HG03432 (cell line): ENCODE measurements at regions not wholly inside any gene's neighbourhood (a gene's known extent, or its start where the extent isn't known, plus 50 kb on each side); places are given as distances from the start of the nearest gene placed in this dataset.

Experiments used
- ATAC-seq: cut with Tn5 transposase; IDR thresholded peaks from one replicate; pipeline ENCODE4 v1.9.1; 2021; ENCODE audit warnings: mild to moderate bottlenecking, moderate library complexity; ENCODE audit not compliant: unreplicated experiment

DNA sequence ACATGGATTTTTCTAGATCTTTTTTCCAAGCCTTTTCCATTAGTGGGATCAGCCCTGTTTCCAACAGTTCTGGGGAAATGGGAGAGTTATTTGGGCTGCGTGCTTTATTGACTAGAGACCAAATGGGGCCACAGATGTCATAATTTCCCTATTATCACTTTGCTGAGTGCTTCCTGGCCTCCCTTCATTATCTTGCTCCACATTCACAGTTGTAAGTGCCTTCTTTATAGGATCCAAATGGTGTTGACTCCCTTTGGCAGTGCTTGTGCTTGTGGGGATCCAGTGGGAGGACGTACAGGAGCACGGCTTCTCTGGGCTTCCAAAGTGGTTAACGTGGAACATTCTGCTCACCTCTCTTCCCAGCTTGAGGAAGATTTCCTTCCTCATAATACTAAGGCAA lies 141.0 kb upstream of the RMST start:
- no peak for ATAC-seq

DNA sequence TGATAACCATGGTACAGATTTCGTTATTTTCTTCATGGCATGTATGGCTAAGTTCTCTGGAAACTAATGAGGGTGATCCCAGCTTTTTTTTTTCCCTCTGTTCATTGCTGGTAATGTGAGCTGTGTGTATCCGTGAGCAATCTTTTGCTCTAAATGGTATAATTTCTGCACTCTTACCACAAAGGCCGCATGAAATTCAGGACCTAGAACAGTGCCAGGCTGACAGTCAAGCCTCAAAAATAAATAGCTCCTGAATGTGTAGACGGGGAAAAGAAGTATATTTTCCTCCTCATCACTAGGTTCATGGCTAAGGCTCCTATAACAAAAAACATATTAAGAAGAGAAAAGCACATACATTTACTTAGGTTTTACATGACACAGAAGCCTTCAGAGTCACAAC lies 140.2 kb upstream of the RMST start:
- no peak for ATAC-seq

DNA sequence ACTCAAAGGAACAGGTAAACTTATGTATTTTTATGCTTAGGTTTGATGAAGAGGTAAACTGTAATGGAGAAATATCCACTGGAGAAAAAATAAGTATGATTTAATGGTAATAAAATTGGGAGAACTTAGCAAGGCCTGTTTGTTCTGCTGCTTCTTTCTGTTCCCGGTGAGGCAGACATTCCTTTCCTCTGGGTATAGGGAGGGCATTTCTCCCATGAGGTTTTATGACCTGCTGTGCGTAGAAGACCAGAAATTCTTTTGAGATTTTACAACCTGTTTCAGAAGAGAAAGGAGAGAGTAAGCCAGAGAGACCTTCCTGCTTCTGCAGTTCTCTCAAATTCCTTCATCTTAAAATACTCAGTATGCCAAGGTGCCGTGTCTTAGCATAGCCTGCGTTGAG lies 139.4 kb upstream of the RMST start:
- ATAC-seq: no peak

DNA sequence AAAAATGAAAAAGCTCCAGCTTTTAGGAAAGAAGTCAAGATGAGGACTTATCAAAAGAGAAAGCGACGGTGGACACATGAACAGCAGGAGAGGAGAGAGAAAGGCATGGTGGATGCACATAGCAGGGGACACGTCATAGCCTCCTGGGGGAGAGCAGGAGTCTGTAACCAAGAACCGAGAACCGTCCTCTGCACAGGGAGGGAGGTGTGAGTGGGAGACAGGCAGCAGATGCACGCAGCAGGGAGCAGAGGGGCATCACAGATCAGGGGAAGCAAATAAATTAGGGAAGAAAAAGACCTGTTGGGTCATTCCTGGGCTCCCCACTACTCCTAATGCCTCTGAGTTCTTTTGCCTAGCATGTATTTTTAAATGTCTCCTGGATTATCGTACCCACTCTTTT lies 138.1 kb upstream of the RMST start:
- ATAC-seq: no peak

DNA sequence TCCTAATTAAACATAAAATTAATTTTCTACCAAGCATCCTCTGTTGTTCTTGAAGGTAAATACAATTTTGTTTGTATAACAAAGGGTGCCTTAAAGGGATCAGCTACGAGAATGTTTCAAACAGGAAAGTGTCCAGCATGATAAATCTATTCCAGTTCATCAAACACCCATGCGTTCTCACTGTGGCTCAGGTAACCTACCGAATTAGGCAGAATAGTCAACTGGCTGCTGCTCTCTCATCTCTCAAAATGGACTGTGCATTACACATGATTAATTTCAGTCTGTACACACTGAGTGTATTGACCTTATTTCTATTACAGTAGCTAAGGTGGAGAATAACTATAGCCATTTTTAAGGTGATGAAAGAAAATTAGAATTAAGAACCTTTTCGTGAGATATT lies 127.5 kb upstream of the RMST start:
- ATAC-seq: no peak

DNA sequence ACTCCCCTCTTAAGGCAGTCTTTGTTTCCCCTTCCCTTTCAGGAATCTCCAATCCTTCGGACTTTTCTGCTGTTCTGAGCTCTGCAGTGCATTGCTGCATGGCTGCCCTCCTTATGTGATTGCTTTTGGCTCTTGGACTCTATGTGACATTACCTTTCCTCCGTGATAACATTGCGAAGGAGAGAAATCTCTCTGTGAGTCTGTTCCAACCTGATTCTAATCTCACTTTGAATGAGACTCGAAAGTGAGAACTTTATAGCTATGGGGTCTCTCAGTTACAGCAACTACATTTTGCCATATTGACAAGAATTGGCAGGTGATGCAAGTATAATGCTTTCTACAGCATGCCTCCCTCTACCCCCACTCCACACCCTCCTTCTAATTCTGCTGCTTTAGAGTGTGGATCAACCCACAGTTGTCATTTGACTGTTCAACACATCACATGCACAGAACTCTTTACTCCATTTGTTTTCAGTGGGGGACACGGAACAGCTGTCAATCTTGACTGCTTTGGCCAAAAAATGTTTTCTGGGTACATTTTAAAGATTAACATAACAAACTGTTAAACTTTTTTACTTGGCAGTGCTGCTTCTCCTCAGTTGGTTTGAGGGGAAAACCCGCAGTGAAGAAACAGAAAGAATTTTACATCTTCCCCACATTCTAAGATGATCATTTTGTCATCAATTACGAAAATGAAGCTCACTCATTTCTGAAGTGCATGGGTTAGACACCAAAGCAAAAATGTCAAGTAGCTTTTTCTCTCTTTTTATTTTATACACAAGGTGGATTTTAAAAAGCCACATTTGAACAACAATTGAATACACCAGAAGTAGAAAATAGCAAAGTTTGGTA lies 125.5 kb upstream of the RMST start:
- peak; percentile 65 for ATAC-seq

DNA sequence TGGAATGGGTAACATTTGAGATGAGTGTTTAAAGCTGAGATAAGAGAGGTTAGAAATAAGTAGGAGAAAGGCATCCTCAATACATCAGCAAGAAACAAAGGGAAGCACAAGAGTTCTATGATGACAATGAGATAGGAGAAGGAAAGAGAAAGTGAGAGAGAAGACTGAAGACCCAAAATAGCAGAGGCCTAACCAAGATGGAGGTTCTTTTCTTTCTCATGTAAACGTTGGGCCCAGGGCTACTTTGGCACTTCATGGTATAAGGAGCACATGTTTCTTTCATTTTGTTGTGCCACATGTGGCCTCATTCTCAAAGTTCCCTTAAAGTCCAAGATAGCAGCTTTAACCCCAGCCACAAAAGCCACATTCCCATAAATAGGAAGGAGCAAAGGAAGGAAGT lies 120.5 kb upstream of the RMST start:
- no peak for ATAC-seq

DNA sequence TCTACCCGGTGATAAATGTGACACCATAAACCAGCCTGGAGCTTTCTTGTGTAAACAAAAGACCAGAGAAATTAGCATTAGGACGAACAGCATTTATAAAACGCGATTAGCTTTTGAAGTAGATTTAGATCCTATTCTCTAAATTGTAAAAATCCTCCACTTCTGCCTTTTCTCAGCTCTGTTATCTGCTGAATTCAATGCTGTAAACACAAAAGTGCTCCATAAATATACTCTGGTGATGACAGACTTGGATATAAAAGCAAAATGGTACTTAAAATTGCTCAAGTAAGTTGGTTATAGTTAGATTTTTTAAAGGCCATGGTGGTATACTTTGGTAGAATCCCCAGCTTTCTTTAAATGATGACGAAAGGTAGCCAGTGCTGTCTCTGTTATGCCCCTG lies 114.6 kb upstream of the RMST start:
- ATAC-seq: no peak

DNA sequence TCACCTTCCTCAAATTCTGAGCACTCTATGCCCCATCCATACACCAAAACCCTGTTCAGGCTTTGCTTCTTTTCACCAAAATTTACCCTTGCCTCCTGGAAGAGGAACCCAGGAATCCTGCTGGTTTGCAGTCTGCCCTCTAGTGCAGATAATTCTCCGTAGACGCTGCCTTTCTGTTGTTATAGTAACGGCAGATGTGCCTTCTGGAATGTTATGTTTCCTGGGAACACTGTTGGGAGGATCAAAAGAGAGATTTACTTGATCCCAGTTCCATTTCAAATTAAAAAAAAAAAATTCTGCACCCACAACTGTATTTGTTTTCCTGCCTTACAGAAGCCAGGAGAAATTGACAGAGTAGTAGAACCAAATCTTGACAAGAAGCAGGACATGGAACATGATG lies 104.2 kb upstream of the RMST start:
- no peak for ATAC-seq

DNA sequence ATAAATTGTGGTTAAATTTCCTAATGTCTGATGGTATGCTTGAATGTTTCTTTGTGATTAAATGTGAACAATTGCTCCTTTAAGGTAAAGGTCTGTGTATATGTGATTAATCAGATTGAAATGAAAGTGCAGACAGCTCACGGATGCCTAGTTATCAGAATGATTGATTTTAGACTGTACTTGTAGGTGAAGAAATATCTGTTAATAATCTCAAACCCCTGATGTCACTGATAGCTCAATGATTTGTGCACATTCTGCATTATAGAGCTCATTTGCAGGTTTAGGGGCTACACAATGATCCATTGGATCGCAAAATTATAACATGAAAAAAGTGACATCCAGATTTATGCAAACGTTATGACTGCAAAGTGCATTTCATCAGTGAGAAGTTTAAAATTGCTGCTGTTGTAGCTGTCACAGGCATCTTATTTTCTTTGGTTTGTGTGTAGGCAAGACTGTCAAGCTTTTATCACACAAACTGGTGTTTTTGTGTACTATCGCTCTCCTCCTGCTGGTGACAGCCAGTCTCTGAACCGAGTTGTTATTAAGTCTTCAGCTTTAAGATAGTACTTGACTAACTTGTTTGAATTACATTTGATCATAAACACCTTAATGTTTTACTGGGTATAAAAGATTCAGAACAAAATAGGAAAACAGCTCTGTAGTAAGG lies 103.4 kb upstream of the RMST start:
- ATAC-seq: no peak

DNA sequence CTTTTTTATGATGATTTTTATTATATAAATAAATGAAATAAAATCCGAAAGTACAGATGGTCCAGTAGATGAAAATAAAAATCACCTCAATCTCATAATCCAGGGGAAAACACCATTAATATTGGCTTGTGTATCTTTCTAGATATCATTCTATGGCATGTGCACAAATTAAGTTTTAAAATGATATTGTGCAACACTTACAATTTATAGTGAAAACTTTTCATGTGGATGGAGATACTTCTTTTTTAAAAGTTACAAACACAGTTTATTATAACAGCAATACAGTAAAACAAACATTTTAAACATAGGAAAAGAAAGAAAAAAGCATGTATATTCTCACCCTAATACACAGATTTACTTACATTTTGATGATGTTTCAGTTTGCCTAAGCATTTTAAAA lies 98.9 kb upstream of the RMST start:
- ATAC-seq: no peak

DNA sequence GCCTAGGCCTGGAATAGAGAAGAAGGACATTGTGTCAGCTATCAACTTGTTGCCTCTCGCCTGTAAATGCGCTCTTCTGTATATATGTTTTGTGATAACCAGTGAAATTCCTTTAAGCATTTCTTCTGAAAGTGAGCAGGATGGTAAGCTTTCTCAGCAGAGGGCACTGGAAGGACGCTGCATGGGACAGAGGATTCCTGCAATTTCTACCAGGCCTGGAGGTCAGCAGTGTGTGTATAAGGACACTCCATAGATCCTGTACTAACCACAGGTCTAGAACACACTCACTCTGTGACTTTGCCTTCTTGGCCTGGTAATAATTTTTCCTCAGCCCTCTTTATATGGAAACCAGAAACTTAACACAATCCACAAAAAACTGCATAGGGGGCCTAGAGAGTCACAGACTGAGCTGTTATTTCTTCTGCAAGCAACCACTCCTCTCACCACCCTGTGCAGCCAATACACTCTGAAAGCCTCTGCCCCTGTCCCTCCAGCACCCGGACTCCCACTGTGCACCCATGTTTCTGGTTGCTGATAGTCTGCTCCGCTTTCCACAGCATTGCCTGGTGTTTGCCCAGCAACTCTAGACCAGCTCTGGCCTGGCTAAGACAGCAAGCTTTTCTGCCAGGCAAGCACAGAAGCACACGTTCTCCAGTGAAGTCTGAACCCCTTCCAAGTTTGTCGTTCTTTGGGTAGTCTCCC lies 94.0 kb upstream of the RMST start:
- ATAC-seq: no peak

DNA sequence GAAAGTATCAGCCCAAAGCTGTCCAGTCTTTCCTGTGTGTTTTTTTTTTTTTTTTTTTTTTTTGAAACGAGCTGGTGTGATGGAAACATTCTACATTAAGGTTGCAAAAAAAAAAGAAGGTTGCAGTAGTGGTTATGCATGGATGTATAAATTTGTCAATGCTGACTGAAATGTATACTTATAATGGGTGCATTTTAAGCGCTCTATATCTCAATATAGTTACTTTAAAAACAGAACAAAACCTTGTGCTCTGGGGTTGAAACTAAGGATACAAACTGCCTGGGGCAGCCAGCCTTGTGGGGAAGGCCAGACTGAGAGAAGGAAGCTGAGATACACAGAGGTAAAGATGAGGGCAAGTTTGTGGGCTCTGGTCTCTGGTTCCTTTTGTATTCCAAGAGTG lies 87.3 kb upstream of the RMST start:
- no peak for ATAC-seq

DNA sequence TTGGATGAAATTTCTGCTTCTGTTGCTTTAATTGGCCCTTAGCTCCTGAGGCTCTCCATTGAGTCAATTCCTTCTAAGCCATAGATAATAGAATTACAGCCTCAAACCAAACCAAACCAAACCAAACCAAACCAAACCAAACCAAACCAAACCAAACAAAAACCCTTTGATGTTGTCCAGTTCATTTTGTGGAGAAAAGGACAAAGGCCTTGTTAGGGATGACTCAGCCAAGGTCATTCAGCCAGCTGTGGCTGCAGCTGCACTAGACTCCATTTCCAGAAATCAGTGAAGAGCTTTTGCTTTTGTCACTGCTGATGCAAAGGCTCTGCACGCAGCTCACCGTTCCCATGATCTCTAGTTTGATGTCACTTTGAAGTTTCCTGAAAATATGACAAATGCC lies 82.2 kb upstream of the RMST start:
- no peak for ATAC-seq

DNA sequence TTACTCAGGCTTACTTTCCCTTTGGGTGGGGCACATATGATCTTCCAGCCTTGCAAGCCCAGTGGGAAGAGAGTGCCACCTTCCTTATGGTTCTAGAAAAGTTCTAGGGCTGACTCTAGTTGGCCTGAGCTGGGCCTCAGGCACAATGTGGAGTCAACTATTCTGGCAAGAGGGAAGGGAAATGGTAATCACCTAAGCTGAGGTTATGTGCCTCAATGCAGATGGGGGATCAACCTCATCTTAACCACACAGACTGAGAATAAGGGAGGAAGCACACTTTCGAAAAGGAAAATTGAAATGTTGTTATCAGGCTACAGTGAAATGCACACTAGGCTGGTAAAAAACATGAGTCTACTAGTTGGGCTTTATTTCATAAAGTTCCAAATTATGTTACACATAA lies 77.5 kb upstream of the RMST start:
- ATAC-seq: no peak

DNA sequence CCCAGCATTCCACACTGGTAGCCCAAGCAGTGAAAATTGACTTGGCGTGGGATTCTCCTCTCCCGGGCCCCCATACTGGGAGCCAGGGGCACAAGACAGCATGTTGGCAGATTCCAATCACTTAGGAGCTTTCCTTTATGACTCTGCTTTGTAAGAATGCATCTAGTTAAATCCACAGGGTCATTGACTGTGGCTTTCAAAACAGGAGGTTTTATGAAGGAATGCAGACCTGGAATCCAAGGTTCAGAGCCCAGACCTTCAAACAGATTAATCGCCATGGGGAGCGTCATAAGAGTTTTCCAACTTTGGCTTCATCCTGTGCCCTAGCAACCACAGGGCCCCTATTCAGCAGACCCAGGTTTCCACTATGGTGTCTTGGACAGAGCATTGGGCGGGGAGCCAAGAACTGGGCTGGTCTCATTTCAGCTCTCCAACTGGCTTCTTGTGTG lies 76.4 kb upstream of the RMST start:
- ATAC-seq: no peak

DNA sequence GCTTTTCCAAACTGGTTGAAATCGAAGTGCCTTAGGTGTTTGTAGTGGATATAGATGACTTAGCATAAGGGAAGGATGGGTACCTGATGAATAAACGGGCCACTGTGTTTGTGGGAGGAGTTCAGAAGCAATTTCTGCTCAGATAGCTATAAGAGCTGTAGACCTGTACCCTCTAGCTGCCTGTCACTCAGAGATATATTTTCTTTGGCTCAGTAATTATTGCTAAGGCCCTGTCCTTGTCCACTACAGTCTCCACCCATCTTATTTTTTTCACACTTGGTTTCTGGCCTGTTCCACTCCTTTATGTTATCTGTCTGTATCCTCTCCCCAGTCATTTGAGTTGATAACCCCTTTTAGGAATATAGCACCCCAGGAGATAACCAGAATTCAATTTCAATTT lies 74.8 kb upstream of the RMST start:
- no peak for ATAC-seq

DNA sequence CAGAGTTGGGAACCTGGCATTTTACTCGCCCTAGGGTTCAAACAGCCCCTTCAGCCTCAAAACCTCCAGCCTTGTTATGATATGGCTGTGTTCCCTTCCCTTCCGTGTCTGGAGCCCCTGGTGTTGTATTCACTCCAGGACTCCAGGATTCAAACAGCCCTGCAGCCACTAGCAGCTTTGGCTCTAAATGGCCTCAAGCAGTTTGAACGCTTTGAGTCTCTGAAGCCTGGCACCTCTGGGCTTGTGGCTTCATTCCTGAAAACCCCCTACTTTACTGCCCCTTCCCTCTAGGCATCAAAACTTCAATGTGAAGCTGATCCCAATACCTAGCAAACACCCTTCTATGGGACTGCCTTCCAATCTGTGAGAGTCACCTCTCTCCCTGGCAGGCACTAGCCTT lies 67.9 kb upstream of the RMST start:
- ATAC-seq: no peak

DNA sequence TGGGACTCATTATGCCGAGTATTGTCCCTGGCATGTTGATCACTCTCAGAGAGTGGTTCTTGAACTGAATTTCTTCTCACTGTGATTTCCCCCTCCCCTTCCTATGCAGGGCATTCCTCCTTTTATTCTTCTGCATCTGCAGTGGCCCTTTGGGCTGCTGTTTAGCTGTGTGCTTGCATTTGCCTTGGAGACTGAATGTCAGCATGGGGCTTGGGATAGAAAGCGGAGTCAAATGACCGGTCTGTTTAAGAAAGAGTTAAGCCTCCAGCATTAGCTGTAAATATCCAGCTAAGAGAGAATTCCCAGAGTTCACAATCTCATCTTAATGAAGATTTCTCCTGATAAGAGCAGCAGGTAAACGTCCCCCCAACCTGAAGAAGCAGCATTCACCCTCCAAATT lies 65.6 kb upstream of the RMST start:
- no peak for ATAC-seq

DNA sequence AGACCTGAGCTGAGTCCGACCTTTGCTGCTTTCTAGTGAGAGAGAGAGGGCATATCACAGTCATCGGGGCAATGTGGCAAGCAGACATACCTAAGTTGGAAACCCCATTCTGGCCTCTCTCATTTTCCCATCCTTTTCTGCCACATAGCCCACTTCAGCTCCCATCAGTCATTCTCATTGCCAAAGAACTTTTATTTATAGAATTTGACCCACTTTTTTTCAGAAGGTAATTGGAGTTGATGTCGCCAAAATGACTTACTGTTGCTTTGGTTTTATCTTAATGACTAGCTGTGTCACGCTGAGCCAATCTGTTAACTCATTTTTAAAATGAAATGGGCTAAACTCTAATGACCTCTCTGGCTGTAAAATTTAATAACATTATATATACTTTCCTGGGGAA lies 63.9 kb upstream of the RMST start:
- ATAC-seq: no peak

DNA sequence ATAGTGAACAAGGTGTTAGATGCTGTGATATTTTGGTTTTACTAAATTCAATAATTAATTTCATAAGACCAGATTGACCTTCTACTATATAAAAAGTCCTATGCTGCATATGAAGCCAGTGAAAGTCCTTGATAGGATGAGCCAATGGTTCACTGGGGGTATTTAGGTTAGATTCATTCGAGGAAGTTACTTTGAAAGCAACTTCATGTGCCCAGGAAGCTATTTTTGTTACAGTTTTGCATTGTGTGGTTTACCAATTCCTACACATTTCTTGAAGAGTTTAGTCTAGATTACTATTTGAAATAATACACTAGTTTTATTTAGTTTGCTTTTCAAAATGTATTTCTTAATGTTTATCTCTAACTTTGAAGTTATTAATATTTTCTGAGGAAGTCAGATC lies 58.5 kb upstream of the RMST start:
- ATAC-seq: peak; percentile 27

DNA sequence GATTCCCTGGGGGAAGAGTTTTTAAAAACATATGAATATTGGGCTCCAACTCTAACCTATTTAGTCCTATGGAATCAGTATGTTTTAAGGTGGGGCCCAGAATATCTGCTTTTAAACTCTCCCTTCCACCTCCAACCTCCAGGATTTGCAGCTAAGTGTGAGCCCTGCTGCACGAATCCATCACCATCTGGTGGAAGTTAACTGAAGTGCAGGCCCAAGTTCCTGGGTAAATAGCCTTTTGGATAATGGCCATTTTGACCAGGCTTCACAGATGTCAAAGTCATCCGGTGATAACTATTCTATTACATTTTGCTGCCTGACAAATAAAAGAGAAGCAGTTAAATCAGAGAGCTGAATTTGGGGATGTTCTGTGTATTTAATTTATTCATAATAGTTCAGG lies 58.1 kb upstream of the RMST start:
- ATAC-seq: peak; percentile 91
